Activated T-cell treated with anti-CD3 and anti-CD28 coated beads, Interleukin-2, amount 50 U/mL, for 24 hours (primary cell): ENCODE measurements at regions not wholly inside any gene's neighbourhood (a gene's known extent, or its start where the extent isn't known, plus 50 kb on each side); places are given as distances from the start of the nearest gene placed in this dataset.

Experiments
- DNase-seq: peaks from one replicate; pipeline ENCODE4 v3.0.0-alpha.2; 2020
- H3K27ac Mint-ChIP-seq: 2 replicates; pipeline ENCODE4 v1.8.0; 2020; ENCODE audit warnings: mild to moderate bottlenecking, mixed read lengths
- H3K27me3 Mint-ChIP-seq: 2 replicates; pipeline ENCODE4 v1.8.0; 2020; ENCODE audit warnings: mixed read lengths
- H3K36me3 Mint-ChIP-seq: 2 replicates; pipeline ENCODE4 v1.8.0; 2020; ENCODE audit warnings: low read depth, mixed read lengths
- H3K4me1 Mint-ChIP-seq: 2 replicates; pipeline ENCODE4 v1.8.0; 2020; ENCODE audit warnings: low read depth, mixed read lengths
- H3K4me3 Mint-ChIP-seq: 2 replicates; pipeline ENCODE4 v1.8.0; 2020; ENCODE audit warnings: mild to moderate bottlenecking, moderate library complexity, mixed read lengths
- H3K9me3 Mint-ChIP-seq: 2 replicates; pipeline ENCODE4 v1.8.0; 2020; ENCODE audit warnings: mixed read lengths

DNA sequence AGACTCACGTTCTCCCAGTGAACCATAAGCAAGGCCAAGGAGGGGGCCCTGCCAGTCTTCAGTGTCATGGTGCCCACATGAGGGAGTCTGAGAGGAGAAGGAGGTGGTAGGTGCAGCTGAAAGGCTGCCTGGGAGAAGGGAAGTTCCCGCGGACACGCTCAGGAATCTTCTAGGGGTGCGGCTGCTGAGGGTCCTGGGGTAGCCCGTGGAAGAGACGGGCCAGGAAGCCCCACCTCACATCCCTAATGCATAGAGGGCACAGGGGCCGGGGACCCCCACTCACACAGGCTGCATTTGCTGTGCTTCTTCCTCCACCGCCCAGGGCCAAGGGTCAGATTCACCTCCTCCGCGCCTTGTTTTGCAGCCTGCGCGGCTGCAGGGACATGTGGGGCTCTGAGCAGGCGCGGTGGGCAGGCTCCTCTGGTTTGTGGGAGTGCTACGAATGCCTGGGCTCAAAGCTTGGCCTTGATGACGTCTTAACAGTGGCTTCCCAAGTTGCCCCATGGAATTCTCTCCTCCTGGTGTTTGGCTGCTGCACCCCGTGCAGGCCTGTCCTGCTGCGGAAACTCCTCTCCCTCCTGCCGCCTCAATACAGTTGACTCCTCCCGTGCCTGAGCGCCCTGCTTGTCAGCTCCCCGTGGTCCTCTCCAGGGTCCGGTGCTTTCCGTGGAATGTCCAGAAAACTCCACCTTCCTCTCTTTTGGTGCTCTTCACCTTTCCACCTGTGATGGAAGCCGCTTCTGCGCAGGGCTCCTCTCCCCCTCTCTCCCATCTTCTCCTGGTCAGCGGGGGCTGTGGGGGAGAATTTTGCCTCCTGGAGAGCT lies 95.7 kb downstream of the VAPA start:
- no peak for DNase-seq
- Mint-ChIP-seq H3K4me3 (no peak overlapping the region), H3K27me3 (no peaks in the 10 kb centered on the region), H3K36me3 (no peaks in the 10 kb centered on the region), H3K27ac (no peak overlapping the region), H3K4me1 (no peaks in the 10 kb centered on the region), H3K9me3 (no peaks in the 10 kb centered on the region)

DNA sequence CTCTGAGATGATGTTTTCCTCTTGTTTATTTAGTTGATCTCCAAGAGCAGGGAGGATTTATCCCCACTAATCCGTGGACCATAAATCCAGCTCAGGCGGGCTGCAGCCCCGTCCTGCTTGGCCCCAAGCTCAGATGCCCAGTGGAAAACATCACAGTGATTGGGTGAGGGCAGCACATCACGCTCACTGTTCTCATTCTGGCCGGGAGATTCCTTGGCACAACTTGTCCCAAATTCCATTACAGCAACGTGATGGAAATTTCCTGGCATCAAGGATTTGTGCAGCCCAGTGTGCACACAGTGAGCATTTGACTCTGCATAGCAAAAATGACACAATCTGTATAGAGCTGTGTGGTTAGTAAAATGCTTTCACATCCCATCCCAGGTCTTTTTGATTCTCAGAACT lies 96.8 kb downstream of the VAPA start:
- H3K36me3 Mint-ChIP-seq: no peaks in the 10 kb centered on the region
- no peak overlapping the region for H3K4me3 Mint-ChIP-seq
- no peak overlapping the region for H3K27ac Mint-ChIP-seq
- no peak for DNase-seq
- no peaks in the 10 kb centered on the region for H3K9me3 Mint-ChIP-seq
- no peaks in the 10 kb centered on the region for H3K27me3 Mint-ChIP-seq
- H3K4me1 Mint-ChIP-seq: no peaks in the 10 kb centered on the region

DNA sequence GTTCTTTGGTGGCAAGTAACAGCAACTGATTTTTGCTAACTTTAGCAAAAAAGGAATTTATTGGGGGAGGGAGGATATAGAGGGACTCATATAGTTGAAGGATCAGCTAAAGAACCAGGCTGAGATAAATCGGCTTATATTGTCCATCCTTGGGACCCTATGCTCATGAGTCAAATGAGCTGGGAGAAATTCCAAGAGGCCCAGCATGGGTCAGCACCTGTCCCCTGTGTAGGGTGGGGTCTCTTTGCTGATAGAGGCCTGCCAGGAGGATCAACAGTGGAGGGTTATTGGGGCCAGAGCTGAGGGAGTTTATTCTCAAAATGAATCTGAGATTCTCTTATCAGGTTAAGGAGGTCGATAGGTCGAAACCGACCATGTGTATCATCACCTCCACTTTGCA lies 97.2 kb downstream of the VAPA start:
- H3K9me3 Mint-ChIP-seq: no peaks in the 10 kb centered on the region
- no peak overlapping the region for H3K4me3 Mint-ChIP-seq
- H3K27ac Mint-ChIP-seq: no peak overlapping the region
- H3K27me3 Mint-ChIP-seq: no peaks in the 10 kb centered on the region
- DNase-seq: no peak
- H3K36me3 Mint-ChIP-seq: no peaks in the 10 kb centered on the region
- peaks cover under 1% of the 10 kb centered on the region for H3K4me1 Mint-ChIP-seq

DNA sequence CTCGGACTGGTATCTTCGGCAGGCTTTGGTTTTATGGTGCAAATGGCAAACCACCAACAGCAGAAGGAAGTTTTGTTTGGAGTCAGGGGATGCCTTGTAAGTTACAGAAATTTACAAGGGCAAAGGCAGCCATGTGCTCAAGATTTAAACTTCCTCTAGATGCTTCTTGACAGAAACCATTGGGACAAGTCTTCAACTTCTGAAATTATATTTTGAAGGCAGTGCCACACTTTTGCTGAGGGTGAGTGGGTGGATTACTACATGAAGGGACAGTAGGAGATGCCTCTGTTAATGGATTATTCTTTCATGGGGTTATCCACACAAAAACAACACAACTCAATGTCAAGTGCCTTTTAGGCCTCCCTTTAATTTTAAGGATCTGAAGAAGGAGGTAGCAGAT lies 97.9 kb downstream of the VAPA start:
- H3K9me3 Mint-ChIP-seq: no peaks in the 10 kb centered on the region
- H3K4me3 Mint-ChIP-seq: no peak overlapping the region
- H3K27ac Mint-ChIP-seq: no peak overlapping the region

DNA sequence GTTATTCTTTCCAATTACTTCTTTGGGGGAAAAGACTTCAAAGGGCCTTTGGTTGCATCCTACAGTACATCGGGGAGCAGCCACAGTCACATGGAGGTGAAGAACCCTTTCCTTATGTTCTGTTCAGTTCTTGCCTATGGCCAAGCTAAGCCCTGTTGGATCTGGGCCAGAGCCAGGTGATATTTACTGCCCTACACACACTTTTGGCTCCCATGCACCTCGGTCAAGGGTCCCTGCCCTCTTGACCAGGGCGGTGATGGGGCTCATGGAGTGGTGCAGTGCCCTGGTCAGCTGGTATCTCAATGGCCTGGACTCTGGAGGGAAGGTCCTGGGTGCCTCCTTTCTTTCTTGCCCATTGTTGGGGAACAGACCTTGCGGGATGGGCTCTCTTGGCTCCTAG lies 98.7 kb downstream of the VAPA start:
- no peaks in the 10 kb centered on the region for H3K36me3 Mint-ChIP-seq
- no peaks in the 10 kb centered on the region for H3K9me3 Mint-ChIP-seq
- H3K4me3 Mint-ChIP-seq: no peak overlapping the region
- peaks cover 6% of the 10 kb centered on the region for H3K4me1 Mint-ChIP-seq
- no peaks in the 10 kb centered on the region for H3K27me3 Mint-ChIP-seq
- no peak for DNase-seq
- H3K27ac Mint-ChIP-seq: no peak overlapping the region

More for the DNA sequence above, 97.9 kb downstream of the VAPA start:
- no peak for DNase-seq
- no peaks in the 10 kb centered on the region for H3K36me3 Mint-ChIP-seq
- peaks cover 6% of the 10 kb centered on the region for H3K4me1 Mint-ChIP-seq
- H3K27me3 Mint-ChIP-seq: no peaks in the 10 kb centered on the region

DNA sequence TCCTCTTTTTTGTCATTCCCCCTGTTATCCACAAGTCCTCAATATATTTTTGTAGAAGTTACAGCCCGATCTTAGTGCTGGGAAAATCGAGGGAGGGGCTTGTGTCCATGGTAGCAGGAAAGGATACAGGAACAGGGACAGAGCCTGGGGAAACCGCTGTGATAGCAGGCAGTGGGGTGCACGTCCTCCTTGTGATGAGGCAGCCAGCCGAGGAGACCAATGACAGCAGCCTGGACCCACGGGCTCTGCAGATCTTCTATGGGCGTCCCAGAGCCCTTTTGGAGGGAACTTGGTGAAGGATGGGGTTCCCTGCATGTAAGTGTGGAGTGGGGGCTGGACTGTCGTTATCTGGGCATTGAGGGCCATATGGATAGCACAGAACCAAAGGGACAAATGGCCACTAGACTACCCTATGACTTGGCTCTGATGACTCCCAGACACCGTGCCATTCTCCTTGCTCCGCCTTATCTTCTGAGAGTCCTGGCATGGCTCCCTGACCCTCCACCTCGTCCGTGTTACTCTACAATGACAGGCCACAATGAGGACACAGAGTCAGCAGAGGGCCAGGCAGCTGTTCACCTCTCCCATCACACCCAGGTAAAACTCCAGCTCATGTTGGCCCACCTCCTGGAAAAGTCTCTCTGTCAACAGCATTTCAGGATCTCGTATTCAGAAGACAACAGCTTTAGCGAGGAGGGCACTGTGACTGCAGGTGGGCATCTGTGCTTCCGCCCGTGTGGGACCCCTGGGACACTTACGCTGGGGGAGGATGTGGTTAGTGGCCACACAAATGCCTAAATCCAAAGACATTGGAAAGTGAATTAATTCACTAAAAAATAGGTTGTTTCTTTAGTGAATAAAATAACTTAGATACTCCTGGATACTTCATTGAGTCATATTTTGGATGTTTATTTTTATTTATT lies 100.1 kb downstream of the VAPA start:
- H3K4me3 Mint-ChIP-seq: no peak overlapping the region
- no peaks in the 10 kb centered on the region for H3K27me3 Mint-ChIP-seq
- H3K36me3 Mint-ChIP-seq: no peaks in the 10 kb centered on the region
- H3K9me3 Mint-ChIP-seq: no peaks in the 10 kb centered on the region
- H3K27ac Mint-ChIP-seq: no peak overlapping the region
- DNase-seq: no peak
- H3K4me1 Mint-ChIP-seq: peaks cover 6% of the 10 kb centered on the region

DNA sequence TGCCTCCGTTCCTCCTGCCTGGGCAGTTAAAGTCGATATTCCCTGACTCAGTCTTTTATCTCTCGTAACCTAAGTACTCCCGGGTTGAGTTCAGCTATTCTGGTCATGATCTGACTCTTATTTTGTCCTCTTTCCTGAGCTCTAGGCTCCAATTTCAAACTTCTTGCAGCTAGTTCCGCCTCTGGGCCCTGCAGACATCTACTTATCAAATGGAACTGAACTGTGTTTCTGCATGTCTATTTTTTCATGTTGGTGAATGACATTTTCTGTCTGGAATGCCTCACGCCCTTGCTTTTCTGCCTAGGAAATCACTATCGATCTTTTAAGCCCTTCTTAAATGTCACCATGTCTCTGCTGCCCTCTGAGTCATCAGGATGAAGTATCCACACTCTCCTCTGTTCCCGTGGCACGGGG lies 101.5 kb downstream of the VAPA start:
- Mint-ChIP-seq H3K36me3 (no peaks in the 10 kb centered on the region), H3K9me3 (no peaks in the 10 kb centered on the region), H3K27me3 (no peaks in the 10 kb centered on the region), H3K27ac (no peak overlapping the region), H3K4me3 (no peak overlapping the region), H3K4me1 (peaks cover 6% of the 10 kb centered on the region)
- DNase-seq: no peak

DNA sequence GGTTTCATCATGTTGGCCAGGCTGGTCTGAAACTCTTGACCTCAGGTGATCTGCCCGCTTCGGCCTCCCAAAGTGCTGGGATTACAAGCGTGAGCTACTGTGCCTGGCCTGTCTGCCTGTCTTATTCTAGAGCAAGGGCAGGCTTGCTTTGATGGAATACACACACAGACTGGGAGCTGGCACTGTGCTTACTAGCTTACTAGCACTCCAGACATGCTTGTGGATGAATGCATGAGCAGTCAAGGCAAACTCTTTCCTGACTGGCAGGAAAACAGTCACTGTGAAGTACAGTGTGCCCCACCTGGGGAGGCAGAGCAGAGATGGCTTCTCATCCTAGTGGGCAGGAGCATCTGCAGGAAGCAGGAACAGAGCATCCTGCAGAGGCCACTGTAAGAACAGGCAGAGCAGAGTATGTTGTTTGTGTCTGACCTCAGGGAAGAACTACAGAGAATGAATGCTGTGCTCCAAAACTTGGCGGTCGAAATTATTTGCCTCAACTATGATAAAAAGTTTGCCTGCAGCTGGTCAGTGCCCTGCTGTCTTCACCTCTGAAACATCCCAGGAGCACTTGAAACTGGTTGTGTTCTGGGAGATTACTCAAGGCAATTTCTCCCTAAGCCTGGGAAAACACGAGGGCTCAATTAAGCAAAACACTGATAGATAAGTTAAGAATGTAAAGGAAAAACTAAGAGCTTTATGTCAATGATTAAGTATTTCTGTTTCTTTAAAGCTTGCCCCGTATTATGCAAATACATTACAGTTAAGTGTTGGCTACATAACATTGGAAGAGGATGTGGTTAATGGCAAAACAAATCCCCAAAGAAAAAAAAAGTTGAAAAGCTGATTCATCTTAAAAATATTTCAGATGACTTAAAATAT lies 102.4 kb downstream of the VAPA start:
- Mint-ChIP-seq H3K27ac (no peak overlapping the region), H3K27me3 (no peaks in the 10 kb centered on the region), H3K4me1 (peaks cover 6% of the 10 kb centered on the region), H3K36me3 (no peaks in the 10 kb centered on the region), H3K4me3 (no peak overlapping the region), H3K9me3 (no peaks in the 10 kb centered on the region)
- DNase-seq: no peak

DNA sequence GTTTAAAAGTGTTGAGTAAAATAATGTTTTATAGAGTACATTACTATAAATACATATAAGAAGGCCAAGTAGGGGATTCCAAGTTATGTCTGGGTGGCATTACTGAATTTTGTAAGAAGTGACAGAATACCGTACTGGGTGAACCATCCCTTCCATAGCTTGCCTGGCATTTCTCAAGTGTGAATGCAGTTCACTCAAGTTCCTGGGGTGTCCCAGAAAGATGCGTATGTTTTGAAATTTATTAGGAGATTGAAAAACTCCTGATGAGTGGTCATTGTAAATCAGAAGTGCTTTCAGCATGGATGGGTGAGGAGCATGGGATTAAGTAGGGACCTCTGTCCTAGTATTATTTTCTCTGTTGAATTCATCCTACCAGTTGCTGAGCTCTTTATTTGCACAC lies 103.2 kb downstream of the VAPA start:
- no peaks in the 10 kb centered on the region for H3K36me3 Mint-ChIP-seq
- peaks cover 6% of the 10 kb centered on the region for H3K4me1 Mint-ChIP-seq
- no peaks in the 10 kb centered on the region for H3K9me3 Mint-ChIP-seq
- no peak overlapping the region for H3K4me3 Mint-ChIP-seq
- no peak overlapping the region for H3K27ac Mint-ChIP-seq
- H3K27me3 Mint-ChIP-seq: no peaks in the 10 kb centered on the region
- no peak for DNase-seq

DNA sequence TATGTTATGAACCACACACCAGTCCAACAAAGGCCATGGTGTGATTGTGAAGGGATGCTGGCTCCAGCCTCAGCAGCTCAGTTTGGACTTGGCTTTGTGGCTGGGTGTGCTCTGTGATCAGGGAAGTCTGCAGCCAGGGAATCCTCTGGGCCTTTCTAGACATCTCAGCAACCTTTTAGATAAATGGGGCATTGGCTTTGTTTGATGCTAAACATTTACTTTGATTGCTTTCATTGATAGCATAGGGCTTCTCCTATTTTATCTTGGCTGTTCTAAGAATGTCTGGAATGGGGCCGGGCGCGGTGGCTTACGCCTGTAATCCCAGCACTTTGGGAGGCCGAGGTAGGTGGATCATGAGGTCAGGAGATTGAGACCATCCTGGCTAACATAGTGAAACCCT lies 104.5 kb downstream of the VAPA start:
- no peaks in the 10 kb centered on the region for H3K9me3 Mint-ChIP-seq

DNA sequence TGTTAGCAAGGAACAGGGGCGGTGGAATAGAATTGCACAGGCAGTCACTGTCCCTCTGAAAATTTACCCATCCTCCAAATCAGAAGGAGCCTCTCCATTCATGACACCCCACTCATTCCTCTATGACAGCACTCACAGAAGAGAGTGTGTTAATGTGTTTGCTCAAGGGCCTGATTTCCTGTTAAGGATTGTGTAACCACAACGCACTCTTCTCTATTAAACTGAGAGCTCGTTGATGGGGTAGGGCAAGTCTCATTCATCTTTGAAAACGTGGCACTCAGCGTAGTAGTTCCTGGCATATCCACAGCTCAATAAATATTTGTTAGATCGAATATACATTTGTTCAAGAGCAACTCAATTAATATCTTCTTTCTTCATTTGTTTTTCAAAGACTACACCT lies 106.4 kb downstream of the VAPA start:
- no peak overlapping the region for H3K4me3 Mint-ChIP-seq
- no peaks in the 10 kb centered on the region for H3K9me3 Mint-ChIP-seq
- H3K27me3 Mint-ChIP-seq: no peaks in the 10 kb centered on the region
- no peak for DNase-seq
- H3K4me1 Mint-ChIP-seq: peaks cover 6% of the 10 kb centered on the region
- no peak overlapping the region for H3K27ac Mint-ChIP-seq
- H3K36me3 Mint-ChIP-seq: no peaks in the 10 kb centered on the region

More for the DNA sequence above, 104.5 kb downstream of the VAPA start:
- Mint-ChIP-seq H3K27ac (no peak overlapping the region), H3K4me3 (no peak overlapping the region), H3K36me3 (no peaks in the 10 kb centered on the region), H3K4me1 (peaks cover 6% of the 10 kb centered on the region), H3K27me3 (no peaks in the 10 kb centered on the region)
- no peak for DNase-seq

DNA sequence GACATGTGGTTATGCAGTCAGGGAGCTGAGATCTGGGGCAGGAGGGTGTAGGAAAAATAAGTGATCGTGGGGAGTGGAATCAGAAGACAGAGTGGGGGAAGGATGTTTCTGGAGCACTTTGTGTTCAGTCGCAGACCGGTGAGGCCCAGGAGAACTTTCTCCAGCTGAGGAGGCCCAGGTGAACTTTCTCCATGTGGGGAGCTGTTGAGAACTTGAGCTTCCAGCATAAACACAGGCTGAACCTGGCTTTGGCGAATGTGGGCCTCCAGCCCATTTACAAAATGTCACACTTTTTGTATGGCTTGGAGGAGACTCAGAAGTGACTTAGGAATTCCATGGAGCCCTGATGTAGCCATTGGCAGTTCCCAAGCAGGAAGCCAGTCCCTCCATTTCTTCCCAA lies 108.5 kb downstream of the VAPA start:
- Mint-ChIP-seq H3K4me1 (no peaks in the 10 kb centered on the region), H3K27ac (no peak overlapping the region), H3K27me3 (no peaks in the 10 kb centered on the region), H3K4me3 (no peak overlapping the region), H3K9me3 (no peaks in the 10 kb centered on the region), H3K36me3 (no peaks in the 10 kb centered on the region)
- no peak for DNase-seq

DNA sequence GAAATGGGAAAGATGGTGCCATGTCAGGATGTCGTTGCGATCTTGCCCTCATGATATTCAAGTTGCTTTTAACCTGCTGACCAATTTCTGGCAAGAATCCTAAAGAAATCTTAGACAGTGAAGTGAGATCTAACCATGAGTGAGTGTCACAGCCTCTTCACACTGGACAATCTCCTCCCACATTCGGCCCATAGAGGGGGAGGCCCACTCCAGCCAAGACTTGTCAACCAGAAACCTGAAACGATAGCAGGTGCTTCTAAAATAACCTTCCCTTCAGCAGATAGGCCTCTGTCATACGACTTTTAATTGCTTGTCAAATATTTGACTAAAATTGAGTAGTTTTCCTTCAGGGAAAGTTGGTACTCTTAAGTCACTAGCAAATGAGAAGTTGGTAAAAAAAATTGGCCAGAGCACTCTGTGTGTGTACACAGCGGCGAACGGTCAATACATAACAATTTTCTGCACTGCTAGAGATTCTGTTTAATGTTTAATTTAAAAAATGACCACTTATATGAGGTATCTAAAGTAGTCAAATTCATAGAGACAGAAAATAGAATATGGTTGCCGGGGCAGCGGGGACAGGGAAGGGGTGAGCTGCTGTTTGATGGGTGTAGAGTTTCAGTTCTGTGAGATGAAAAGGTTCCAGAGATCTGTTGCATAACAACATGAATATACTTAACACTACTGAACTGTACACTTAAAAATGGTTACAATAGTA lies 110.2 kb downstream of the VAPA start:
- Mint-ChIP-seq H3K27me3 (no peaks in the 10 kb centered on the region), H3K4me1 (no peaks in the 10 kb centered on the region), H3K4me3 (no peak overlapping the region), H3K36me3 (no peaks in the 10 kb centered on the region), H3K9me3 (no peaks in the 10 kb centered on the region), H3K27ac (no peak overlapping the region)
- no peak for DNase-seq
